Natural killer cell treated with Interleukin-12 subunit alpha and Interleukin-12 subunit beta and Interleukin-15 and Interleukin-18, amount 100 ng/mL, for 72 hours (primary cell): ENCODE measurements at regions not wholly inside any gene's neighbourhood (a gene's known extent, or its start where the extent isn't known, plus 50 kb on each side); places are given as distances from the start of the nearest gene placed in this dataset.
"Not testable (repeated sequence)": the region's sequence is repeated elsewhere in the genome, so short reads cannot be mapped to it uniquely, and the experiment has no call there.

Experiments used
- ATAC-seq, 2 donors: fragments of 150-1000 bp; cut with Tn5 transposase in 1 of 2; sonication (Bioruptor Pico), chemical (Tn5 transposase) in 1 of 2; 2 replicates each; pipeline ENCODE4 v1.10.0; 2021
- DNase-seq: peaks from one replicate; pipeline ENCODE4 v3.0.0; 2022; ENCODE audit warnings: low spot score
- H3K27ac Mint-ChIP-seq, 2 donors: 1 replicate in 1 of 2; 2 replicates in 1 of 2; pipeline ENCODE4 v1.8.0; 2022; ENCODE audit warnings: mixed read lengths in 2 of 2, mild to moderate bottlenecking in 1 of 2, moderate library complexity in 1 of 2
- H3K27me3 Mint-ChIP-seq, 2 donors: 1 replicate in 1 of 2; 2 replicates in 1 of 2; pipeline ENCODE4 v1.8.0; 2022; ENCODE audit warnings: mixed read lengths in 2 of 2
- H3K36me3 Mint-ChIP-seq: one replicate; pipeline ENCODE4 v1.8.0; 2022; ENCODE audit warnings: mixed read lengths
- H3K4me1 Mint-ChIP-seq, 2 donors: 1 replicate in 1 of 2; 2 replicates in 1 of 2; pipeline ENCODE4 v1.8.0; 2022; ENCODE audit warnings: low read depth in 2 of 2, mixed read lengths in 2 of 2, mild to moderate bottlenecking in 1 of 2
- H3K4me3 Mint-ChIP-seq: one replicate; pipeline ENCODE4 v1.8.0; 2022; ENCODE audit warnings: mixed read lengths
- H3K9me3 Mint-ChIP-seq: 2 replicates; pipeline ENCODE4 v1.8.0; 2022; ENCODE audit warnings: mixed read lengths

DNA sequence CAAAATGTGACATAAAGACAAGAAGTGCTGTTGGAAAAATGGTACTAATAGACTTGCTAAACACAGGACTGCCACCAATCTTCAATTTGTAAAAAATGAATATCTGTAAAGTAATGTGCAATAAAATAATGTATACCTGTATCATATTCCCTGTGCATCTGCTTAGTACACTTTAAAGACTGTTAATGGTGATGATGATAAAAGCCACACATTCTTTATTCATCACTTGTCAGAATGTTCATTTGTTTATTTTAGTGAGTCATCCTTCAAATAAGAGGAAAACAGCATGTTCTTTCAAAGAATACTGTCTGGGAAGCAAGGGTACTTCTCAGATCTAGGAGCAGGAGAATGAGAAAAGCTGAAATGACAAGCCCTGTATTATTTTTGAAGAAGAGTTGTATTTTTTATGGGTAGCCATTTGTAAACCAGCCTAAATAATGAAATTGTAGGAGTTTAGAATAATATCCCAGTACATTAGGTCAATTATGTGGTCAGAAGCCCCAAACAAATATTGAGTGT, 78.3 kb upstream of the PSMA6 start:
- DNase-seq = no peak
- H3K27me3 Mint-ChIP-seq = no peaks in the 10 kb centered on the region
- peaks cover 27 to 45% of the 10 kb centered on the region in 2 donors for H3K4me1 Mint-ChIP-seq
- H3K36me3 Mint-ChIP-seq = peaks cover 5% of the 10 kb centered on the region
- H3K27ac Mint-ChIP-seq = peak overlapping the region; percentile 75 to 91
- no peaks in the 10 kb centered on the region for H3K9me3 Mint-ChIP-seq
- H3K4me3 Mint-ChIP-seq = peak overlapping the region; percentile 30
- ATAC-seq = no peak

GRCh38 chr14:35214402-35214801, 77.8 kb upstream of the PSMA6 start:
- H3K27ac Mint-ChIP-seq = peak overlapping the region; percentile 75 to 91
- not testable (repeated sequence) for ATAC-seq, DNase-seq, H3K36me3 Mint-ChIP-seq, H3K27me3 Mint-ChIP-seq, H3K9me3 Mint-ChIP-seq
- H3K4me3 Mint-ChIP-seq = peak overlapping the region; percentile 30
- H3K4me1 Mint-ChIP-seq = peaks cover 27 to 45% of the 10 kb centered on the region in 2 donors

DNA sequence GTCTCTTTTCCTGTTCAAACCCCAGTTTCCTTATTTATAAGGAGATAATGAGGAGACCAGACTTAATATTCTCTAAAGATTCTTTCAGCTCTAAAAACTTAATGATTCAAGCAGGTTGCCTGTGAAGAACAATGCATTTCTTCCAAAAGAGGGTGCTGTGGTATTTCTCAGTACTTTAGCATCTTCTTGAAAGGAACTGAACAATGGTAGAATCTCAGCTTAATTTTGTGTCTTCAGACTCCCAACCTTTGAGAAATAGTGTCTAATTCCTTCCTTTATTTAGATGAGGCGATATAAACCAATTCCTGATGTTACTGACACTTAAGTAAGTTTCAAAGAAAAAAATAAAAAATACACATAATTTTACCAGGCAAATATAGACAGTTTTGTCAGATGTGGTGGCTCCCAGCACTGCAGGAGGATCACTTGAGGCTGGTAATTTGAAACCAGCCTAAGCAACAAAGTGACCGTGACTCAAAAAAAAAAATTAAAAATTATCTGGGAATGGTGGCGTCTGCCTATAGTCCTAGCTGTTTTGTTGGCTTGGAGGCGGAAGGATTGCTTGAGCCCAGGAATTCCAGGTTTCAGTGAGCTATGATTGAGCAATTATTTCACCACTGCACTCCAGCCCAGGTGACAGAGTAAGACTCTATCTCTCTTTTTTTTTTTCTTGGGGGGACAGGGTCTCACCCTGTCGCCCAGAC, 76.9 kb upstream of the PSMA6 start:
- H3K27ac Mint-ChIP-seq = peak overlapping the region; percentile 75 to 91
- ATAC-seq = peak in 1 of 2 donors; percentile 61

DNA sequence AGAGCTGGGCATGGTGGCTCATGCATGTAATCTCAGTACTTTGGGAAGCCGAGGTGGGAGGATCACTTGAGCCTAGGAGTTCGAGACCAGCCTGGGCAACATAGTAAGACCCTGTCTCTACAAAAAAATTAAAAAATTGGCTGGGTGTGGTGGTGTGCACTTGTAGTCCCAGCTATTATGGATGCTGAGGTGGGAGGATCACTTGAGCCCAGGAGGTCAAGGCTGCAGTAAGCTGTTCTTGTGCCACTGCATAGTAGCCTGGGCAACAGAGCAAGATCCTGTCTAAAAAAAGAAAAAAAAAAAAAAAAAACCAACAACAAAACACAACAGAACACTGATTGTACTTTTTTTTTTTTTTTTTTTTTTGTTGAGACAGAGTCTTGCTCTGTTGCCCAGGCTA, 74.0 kb upstream of the PSMA6 start:
- not testable (repeated sequence) for H3K27me3 Mint-ChIP-seq, DNase-seq, H3K9me3 Mint-ChIP-seq, ATAC-seq, H3K4me3 Mint-ChIP-seq
- peaks cover 16% of the 10 kb centered on the region for H3K36me3 Mint-ChIP-seq
- peaks cover 50 to 57% of the 10 kb centered on the region in 2 donors for H3K4me1 Mint-ChIP-seq
- H3K27ac Mint-ChIP-seq = peak overlapping the region; percentile 62 to 89

More for the DNA sequence above, 76.9 kb upstream of the PSMA6 start:
- no peaks in the 10 kb centered on the region for H3K9me3 Mint-ChIP-seq
- H3K4me3 Mint-ChIP-seq = peak overlapping the region; percentile 51
- peaks cover 10% of the 10 kb centered on the region for H3K36me3 Mint-ChIP-seq
- DNase-seq = no peak
- no peaks in the 10 kb centered on the region for H3K27me3 Mint-ChIP-seq
- peaks cover 33 to 44% of the 10 kb centered on the region in 2 donors for H3K4me1 Mint-ChIP-seq

- DNase-seq (no peak), ATAC-seq (no peak)
- Mint-ChIP-seq H3K9me3 (no peaks in the 10 kb centered on the region), H3K4me3 (no peak overlapping the region), H3K27me3 (no peaks in the 10 kb centered on the region), H3K27ac (peak overlapping the region in 1 of 2 donors; percentile 51), H3K4me1 (peaks cover 45 to 50% of the 10 kb centered on the region in 2 donors), H3K36me3 (peaks cover 16% of the 10 kb centered on the region)
These were observed 73.2 kb upstream of the PSMA6 start for GRCh38 chr14:35218963-35219362.

DNA sequence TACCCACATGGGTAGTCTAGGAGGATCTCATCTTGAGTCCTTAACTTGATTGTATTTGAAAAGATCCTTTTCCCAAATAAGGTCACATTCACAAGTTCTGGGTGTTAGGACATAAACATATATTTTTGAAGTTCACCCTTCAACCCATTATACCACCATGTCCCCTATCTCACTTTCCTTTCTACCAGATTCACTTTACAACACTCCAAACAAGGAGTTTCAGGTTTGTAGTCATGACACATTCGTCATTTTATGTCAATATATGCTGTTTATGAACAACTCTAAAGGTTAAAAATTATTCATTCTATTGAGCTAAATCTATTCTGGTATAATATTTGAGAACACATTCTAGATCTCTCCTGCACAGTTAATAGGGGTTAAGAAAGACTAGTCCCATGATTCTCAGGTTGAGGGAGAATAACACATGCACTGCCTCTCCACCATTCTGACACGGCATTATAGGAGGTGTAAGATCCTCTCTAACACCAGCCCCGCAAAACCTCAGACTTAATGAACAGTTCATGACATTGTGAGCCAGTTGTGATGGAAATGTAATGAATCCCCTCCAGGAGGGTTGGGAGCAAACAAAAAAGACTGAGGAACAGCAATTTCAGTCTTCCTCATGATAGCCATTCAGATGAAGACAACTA, 72.0 kb upstream of the PSMA6 start:
- DNase-seq (no peak), ATAC-seq (peak; percentile 57 to 70)
- H3K4me1 Mint-ChIP-seq = peaks cover 41 to 45% of the 10 kb centered on the region in 2 donors
- H3K27ac Mint-ChIP-seq = peak overlapping the region; percentile 82 to 90
- no peaks in the 10 kb centered on the region for H3K27me3 Mint-ChIP-seq
- H3K9me3 Mint-ChIP-seq = no peaks in the 10 kb centered on the region
- H3K4me3 Mint-ChIP-seq = peak overlapping the region; percentile 59
- peaks cover 16% of the 10 kb centered on the region for H3K36me3 Mint-ChIP-seq

DNA sequence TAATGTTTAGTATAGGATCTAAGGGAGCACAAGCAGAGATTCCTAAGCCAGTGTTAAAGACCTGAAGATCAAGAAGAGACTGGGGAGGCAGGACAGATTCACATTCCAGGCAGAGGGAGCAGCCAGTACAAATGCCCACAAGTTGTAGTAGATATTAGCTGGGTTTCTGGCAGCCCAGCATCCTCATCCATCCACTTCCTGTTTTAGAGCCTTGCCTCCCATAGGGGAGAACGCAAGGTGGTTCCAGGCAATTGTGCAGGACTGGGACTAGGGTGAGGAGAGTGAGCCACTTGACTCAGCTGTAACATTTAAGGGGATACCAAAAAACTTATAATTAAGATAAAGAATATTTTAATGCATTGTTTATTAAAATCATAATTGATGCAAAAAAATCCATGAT, 71.3 kb upstream of the PSMA6 start:
- H3K4me3 Mint-ChIP-seq = peak overlapping the region; percentile 59
- H3K27ac Mint-ChIP-seq = peak overlapping the region; percentile 82 to 90
- no peaks in the 10 kb centered on the region for H3K27me3 Mint-ChIP-seq
- ATAC-seq (no peak), DNase-seq (no peak)
- no peaks in the 10 kb centered on the region for H3K9me3 Mint-ChIP-seq
- H3K4me1 Mint-ChIP-seq = peaks cover 38 to 44% of the 10 kb centered on the region in 2 donors
- peaks cover 16% of the 10 kb centered on the region for H3K36me3 Mint-ChIP-seq

DNA sequence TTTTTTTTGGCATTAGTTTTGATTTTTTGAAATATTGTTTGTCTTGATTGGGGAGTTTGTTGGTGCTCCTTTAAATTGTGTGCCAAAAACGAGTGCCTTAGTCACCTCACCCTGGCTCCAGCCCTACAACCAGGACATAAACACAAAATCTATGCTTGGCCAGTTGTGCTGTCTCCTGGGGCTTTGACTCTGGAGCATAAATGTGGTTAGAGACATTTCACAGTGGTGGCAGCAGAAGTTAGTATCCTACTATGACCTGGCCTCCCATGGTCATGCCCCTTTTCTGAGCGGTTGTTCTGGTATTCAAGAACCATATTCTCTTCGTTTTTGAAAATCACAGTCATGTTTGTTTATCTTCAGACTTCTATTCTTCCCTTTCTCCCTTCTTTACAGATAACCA, 70.7 kb upstream of the PSMA6 start:
- Mint-ChIP-seq H3K27ac (peak overlapping the region; percentile 82 to 91), H3K4me3 (peak overlapping the region; percentile 66), H3K36me3 (peaks cover 16% of the 10 kb centered on the region), H3K4me1 (peaks cover 42 to 45% of the 10 kb centered on the region in 2 donors), H3K27me3 (no peaks in the 10 kb centered on the region), H3K9me3 (no peaks in the 10 kb centered on the region)
- ATAC-seq (no peak), DNase-seq (no peak)

GRCh38 chr14:35222324-35222723, 69.9 kb upstream of the PSMA6 start:
- Mint-ChIP-seq H3K36me3 (peaks cover 16% of the 10 kb centered on the region), H3K27ac (peak overlapping the region; percentile 82 to 91), H3K4me3 (peak overlapping the region; percentile 66), H3K4me1 (peaks cover 42 to 45% of the 10 kb centered on the region in 2 donors), H3K27me3 (no peaks in the 10 kb centered on the region), H3K9me3 (no peaks in the 10 kb centered on the region)
- ATAC-seq (no peak), DNase-seq (no peak)

DNA sequence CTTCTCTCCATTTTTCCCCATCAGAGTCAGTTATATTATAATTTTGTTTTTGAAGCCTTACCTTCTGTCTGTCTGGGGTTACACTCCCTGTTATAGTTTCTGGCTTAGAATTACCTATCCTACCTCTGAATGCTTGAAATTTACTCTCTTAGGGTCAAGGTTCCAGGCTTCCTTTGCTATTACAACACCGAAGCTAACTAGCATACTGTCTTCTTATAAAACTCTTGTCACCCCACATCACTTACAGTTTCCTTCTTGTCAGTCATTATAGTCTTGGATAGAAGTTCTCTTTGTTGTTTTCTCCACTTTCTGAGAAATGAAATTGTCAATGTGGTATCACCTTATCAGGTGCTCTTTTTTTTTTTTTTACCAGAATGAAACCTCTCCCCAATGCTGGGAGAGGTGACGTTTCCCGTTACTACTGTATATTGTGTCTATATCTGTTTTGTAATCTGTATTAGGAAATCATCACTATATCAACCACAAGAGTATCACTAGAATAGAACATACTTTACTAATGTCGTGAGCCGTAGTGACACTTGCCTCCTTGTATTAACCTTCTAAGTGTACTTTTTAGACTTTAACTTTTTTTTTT, 69.2 kb upstream of the PSMA6 start:
- ATAC-seq (peak; percentile 86 to 93), DNase-seq (no peak)
- Mint-ChIP-seq H3K36me3 (peaks cover 16% of the 10 kb centered on the region), H3K9me3 (no peaks in the 10 kb centered on the region), H3K27me3 (no peaks in the 10 kb centered on the region), H3K4me1 (peaks cover 37 to 44% of the 10 kb centered on the region in 2 donors), H3K4me3 (peak overlapping the region; percentile 66), H3K27ac (peak overlapping the region; percentile 82 to 91)

- peaks cover 38 to 50% of the 10 kb centered on the region in 2 donors for H3K4me1 Mint-ChIP-seq
- H3K4me3 Mint-ChIP-seq = peak overlapping the region; percentile 30
- no peaks in the 10 kb centered on the region for H3K9me3 Mint-ChIP-seq
- no peaks in the 10 kb centered on the region for H3K27me3 Mint-ChIP-seq
- DNase-seq (no peak), ATAC-seq (no peak)
- H3K36me3 Mint-ChIP-seq = peaks cover 16% of the 10 kb centered on the region
- peak overlapping the region; percentile 82 to 91 for H3K27ac Mint-ChIP-seq
These were observed 68.3 kb upstream of the PSMA6 start for GRCh38 chr14:35223927-35224326.

- no peaks in the 10 kb centered on the region for H3K27me3 Mint-ChIP-seq
- peaks cover 45 to 57% of the 10 kb centered on the region in 2 donors for H3K4me1 Mint-ChIP-seq
- DNase-seq (no peak), ATAC-seq (no peak)
- no peak overlapping the region for H3K4me3 Mint-ChIP-seq
- peak overlapping the region; percentile 9 to 91 for H3K27ac Mint-ChIP-seq
- no peaks in the 10 kb centered on the region for H3K9me3 Mint-ChIP-seq
- peaks cover 16% of the 10 kb centered on the region for H3K36me3 Mint-ChIP-seq
These were observed 67.6 kb upstream of the PSMA6 start for GRCh38 chr14:35224615-35225014.

- Mint-ChIP-seq H3K9me3 (no peaks in the 10 kb centered on the region), H3K36me3 (peaks cover 4% of the 10 kb centered on the region), H3K4me3 (peak overlapping the region; percentile 16), H3K27ac (peak overlapping the region; percentile 78 to 92), H3K27me3 (no peaks in the 10 kb centered on the region), H3K4me1 (peaks cover 47 to 51% of the 10 kb centered on the region in 2 donors)
- ATAC-seq = peak in 1 of 2 donors; percentile 59
- no peak for DNase-seq
These were observed 62.9 kb upstream of the PSMA6 start for GRCh38 chr14:35229084-35229791.
